ENCODE measurements at regions not wholly inside any gene's neighbourhood (a gene's known extent, or its start where the extent isn't known, plus 50 kb on each side); places are given as distances from the start of the nearest gene placed in this dataset.

GRCh38 chrX:142054094-142054493 is 150.4 kb downstream of the MAGEC1 start:
- TF ChIP-seq, protein P1, sequence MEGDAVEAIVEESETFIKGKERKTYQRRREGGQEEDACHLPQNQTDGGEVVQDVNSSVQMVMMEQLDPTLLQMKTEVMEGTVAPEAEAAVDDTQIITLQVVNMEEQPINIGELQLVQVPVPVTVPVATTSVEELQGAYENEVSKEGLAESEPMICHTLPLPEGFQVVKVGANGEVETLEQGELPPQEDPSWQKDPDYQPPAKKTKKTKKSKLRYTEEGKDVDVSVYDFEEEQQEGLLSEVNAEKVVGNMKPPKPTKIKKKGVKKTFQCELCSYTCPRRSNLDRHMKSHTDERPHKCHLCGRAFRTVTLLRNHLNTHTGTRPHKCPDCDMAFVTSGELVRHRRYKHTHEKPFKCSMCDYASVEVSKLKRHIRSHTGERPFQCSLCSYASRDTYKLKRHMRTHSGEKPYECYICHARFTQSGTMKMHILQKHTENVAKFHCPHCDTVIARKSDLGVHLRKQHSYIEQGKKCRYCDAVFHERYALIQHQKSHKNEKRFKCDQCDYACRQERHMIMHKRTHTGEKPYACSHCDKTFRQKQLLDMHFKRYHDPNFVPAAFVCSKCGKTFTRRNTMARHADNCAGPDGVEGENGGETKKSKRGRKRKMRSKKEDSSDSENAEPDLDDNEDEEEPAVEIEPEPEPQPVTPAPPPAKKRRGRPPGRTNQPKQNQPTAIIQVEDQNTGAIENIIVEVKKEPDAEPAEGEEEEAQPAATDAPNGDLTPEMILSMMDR (IDR thresholded peaks at IDR 0.05; ENCODE audit: insufficient read depth, low read depth, low read length): no peak
- TF ChIP-seq EZH2 (IDR thresholded peaks at IDR 0.05; ENCODE audit: insufficient read depth, low read length): no peak

Data from astrocyte (in vitro differentiated cells and primary cell).